GM19324 (cell line): ENCODE measurements at regions not wholly inside any gene's neighbourhood (a gene's known extent, or its start where the extent isn't known, plus 50 kb on each side); places are given as distances from the start of the nearest gene placed in this dataset.

ENCODE experiments used
- ATAC-seq: cut with Tn5 transposase; IDR thresholded peaks from one replicate; pipeline ENCODE4 v1.9.1; 2021; ENCODE audit warnings: mild to moderate bottlenecking, moderate library complexity; ENCODE audit not compliant: unreplicated experiment, low FRiP score

GRCh38 chr9:14434971-14435718, 121.2 kb upstream of the NFIB start:
- no peak for ATAC-seq

- no peak for ATAC-seq
Observed at GRCh38 chr9:14434158-14434504, 120.2 kb upstream of the NFIB start.

DNA sequence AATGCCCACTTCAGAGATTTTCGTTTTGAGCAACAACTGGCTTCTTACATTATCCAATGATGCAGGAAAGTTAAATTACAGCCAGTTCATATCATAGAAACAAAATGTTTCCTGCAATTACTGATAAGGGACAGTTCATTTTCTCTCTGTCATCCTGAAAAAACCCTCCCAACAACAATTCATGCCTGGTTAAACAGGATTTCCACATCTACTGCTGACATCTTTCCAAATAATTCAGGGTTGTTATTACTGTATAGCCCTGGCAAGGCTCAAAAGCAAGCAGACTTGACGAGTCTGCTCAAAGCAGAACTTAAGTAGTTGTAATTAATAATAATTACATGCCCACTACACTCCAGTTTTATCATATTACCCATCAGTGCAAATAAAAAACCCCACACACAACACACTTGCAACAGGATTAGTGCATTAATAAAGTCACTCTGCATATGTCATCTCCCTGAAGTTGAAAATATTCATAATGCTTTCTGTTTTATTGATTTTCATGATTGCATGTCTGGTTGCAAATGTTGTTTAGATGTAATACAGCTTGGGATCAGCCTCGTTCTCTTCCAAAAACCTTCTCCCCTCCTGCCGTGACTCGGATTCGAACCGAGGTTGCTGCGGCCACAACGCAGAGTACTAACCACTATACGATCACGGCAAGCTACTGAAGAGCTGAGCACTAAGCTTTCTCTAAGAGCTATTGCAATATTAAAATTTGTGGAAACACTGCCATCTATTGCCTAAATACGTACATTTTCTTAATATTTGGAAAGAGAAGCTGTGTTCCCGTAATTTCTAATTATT, 119.6 kb upstream of the NFIB start:
- no peak for ATAC-seq

DNA sequence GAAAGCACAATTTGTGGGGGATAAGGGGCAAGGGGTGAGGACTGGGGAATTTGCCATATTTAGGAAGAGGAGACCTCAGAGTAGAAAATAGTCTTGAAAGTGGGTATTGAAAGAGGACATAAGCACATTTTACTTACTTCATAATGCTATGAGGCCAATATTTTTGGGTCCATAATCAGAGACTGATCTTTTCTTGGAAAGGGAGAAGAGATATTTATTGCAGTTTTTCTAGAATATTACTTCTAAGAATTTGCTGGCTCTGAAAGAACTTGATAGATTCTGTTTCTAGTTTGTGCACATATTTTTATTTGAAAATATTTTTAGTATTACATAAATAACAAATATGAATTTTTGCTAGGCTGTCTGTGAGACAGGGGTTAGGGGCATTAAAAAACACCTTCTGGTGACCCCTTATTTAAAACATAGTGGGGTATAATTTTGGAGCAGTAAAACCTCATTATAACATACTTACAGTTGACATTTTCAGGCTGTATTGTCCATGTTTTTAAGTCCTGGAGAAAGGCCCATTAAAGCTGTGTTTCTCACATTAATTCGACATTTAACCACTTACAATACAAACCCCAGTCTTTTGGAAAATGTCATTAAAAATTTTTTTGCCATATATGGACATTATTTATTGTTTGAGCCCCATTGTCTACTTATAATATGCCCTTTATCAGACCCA, 118.9 kb upstream of the NFIB start:
- no peak for ATAC-seq

- no peak for ATAC-seq
Observed at GRCh38 chr9:14428781-14429230, 114.9 kb upstream of the NFIB start.

DNA sequence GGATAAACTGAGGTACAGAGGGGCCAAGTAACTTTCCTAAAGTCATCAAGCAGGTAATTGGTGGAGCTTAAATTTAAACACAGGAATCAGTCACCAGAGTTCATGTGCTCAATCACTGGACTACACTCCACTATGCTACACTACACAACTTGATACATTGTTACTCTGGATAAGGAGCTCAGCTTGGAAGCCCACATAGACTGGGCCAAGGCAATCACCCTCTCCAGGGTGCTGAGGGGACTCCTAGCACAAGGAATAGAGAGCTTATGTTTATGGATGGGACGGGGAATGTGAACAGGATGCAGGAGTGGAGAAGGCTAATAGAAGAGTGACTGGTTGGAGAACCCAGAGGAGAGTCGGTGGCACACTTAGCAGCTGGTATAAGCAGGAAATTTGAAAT, 113.5 kb upstream of the NFIB start:
- ATAC-seq, result no peak

DNA sequence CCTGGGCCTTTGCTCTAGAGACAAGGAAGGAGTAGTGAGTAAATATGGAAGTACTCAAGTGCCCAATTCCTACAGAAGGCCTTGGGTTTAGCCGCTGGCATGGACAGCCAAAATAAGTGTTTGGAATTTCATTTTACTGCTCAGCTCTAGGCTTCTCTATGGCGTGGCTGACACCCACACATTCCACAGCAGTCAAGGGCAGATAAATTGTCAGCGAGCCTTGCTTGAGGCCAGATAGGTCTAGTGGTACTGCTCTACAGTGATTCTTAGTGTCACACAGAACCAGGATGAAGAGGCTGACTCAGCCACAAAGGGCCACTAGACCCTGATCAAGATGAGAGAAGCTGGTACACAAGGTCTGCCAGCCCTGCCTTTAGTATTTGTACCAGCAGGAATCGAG, 111.0 kb upstream of the NFIB start:
- no peak for ATAC-seq

- ATAC-seq, result no peak
Observed at GRCh38 chr9:14424289-14424688, 110.3 kb upstream of the NFIB start.

- no peak for ATAC-seq
Observed at GRCh38 chr9:14423815-14424261, 109.9 kb upstream of the NFIB start.

DNA sequence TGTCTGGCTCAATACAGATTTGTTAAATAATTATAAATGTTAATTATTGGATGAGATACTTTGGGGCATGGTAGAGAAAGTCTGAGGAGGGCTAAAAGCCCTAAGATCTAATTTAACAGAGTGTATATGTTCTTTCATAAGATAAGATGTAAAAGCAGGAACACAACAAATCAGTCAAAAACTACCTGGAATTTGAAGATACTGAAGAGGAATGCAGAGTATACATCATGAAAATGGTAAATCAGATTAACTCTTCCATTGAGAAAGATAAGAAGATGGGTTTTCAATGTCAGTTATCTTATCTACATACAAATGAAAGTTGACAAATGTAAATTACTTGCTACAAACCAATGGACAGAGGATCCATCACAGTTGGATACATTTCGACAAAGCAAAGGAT, 107.3 kb upstream of the NFIB start:
- ATAC-seq, result no peak

- no peak for ATAC-seq
Observed at GRCh38 chr9:14418941-14419937, 105.3 kb upstream of the NFIB start.

- ATAC-seq, result no peak
Observed at GRCh38 chr9:14418301-14418940, 104.5 kb upstream of the NFIB start.

GRCh38 chr9:14417237-14417636, 103.3 kb upstream of the NFIB start:
- ATAC-seq, result no peak

- ATAC-seq, result no peak
Observed at GRCh38 chr9:14415947-14416346, 102.0 kb upstream of the NFIB start.

DNA sequence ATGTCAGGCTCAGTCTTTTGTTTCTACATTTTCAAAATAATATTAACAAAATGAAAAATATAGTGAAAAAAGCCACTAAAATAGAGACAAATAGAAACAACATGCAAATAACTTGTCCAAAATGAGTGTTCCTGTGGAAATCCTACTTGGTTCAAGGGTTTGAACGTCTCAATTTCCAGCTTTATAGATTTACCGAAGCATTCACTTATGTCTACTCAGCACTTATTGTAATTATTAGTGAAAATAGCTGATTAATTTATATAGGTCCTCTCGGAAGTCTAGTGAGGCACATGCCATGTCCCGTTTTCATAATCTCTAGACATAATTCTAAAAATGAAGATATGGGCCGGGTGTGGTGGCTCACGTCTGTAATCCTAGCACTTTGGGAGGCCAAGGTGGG, 99.9 kb upstream of the NFIB start:
- no peak for ATAC-seq

DNA sequence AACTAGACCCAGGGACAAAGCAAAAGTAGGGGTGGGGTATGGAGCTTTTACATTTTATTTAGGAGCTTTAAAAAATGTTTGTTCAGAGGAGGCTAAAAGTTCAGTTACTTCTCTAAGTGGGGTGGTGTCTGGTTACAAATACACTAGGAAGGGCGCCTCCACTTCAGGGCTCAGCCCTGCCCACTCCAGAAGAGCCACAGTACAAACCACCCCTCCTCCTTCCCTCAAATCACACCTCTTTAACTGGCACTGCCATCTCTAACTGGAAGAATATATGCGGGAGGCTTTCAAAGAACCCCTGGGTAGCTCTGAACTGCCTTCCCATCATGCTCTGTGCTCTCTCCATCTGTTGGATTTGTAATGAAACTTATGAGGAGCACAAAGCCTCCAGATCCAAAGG, 98.8 kb upstream of the NFIB start:
- ATAC-seq, result no peak

DNA sequence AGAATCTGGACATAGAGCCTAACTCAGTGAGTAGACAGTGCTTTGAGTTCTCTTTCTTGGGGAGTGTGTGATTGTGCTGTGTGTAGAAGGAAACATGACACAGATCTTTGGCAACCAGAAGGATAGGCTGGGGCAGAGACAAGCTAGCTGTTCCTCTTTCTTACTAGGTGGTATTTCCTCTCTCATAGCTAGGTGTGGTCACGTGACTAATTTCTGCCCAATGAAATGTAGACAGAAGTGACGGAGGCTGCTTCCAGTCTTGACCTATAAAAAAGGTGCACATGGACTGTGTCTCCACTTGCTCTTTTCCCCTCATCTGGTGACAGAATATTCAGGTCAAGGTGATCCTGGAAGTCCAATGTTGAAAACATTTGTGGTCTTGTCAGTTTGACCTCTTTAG, 92.5 kb upstream of the NFIB start:
- ATAC-seq, result no peak

- no peak for ATAC-seq
Observed at GRCh38 chr9:14405176-14405706, 91.3 kb upstream of the NFIB start.

DNA sequence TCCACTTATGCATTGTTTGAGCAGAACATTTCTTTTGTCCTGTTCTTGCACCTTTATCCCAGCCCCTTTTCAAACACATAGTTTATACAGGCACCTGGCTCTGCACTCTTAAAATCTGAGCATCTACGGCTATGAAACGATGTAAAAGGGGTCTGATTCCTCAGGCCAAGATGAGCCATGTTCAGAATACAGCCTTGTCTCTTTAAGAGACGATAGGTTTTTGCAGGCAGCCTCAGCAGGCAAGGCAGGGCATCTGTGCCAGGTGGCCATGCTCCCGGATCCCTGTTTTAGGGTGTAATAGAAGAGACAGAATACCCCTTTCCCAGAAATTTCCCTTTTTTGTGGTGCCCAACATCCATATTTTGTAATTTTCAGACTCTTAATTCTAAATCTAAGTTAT, 89.1 kb upstream of the NFIB start:
- ATAC-seq, result no peak
